ENCODE measurements at regions not wholly inside any gene's neighbourhood (a gene's known extent, or its start where the extent isn't known, plus 50 kb on each side); places are given as distances from the start of the nearest gene placed in this dataset.

DNA sequence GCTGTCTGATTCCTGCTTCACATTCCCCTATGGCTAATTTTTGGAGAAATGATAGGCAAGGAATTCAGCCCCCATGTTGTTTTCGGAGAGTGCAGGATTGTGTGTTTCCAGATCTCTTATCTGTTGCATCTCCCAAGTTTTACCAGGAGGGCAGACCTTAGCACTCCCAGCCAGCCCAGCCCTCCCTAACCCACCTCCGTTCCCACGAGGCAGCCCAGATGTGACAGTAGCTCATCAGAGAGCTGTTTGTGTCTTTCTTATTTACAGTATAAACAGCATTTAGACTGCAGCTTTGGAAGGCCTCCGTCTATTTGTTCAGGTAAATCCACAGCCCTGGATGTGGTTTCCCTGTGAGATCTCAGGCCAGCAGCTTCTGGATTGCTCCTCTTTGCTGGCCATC is 91.6 kb downstream of the THNSL2 start:
- ChIA-PET POLR2A (ENCODE audit: low non-redundant PET) (no interaction called here), CTCF (interaction anchor here (0.6 kb wide), 1 partner anchor 48 kb away, joined by 3 read pairs; no protein-coding TSS in a partner anchor)
- DNase-seq (ENCODE audit: low spot score), result no peak
- TF ChIP-seq, protein P1, sequence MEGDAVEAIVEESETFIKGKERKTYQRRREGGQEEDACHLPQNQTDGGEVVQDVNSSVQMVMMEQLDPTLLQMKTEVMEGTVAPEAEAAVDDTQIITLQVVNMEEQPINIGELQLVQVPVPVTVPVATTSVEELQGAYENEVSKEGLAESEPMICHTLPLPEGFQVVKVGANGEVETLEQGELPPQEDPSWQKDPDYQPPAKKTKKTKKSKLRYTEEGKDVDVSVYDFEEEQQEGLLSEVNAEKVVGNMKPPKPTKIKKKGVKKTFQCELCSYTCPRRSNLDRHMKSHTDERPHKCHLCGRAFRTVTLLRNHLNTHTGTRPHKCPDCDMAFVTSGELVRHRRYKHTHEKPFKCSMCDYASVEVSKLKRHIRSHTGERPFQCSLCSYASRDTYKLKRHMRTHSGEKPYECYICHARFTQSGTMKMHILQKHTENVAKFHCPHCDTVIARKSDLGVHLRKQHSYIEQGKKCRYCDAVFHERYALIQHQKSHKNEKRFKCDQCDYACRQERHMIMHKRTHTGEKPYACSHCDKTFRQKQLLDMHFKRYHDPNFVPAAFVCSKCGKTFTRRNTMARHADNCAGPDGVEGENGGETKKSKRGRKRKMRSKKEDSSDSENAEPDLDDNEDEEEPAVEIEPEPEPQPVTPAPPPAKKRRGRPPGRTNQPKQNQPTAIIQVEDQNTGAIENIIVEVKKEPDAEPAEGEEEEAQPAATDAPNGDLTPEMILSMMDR (conservative IDR thresholded peaks at IDR 0.05; ENCODE audit: low read depth), result no peak
- H3K27ac ChIP-seq, result no peak overlapping the region

DNA sequence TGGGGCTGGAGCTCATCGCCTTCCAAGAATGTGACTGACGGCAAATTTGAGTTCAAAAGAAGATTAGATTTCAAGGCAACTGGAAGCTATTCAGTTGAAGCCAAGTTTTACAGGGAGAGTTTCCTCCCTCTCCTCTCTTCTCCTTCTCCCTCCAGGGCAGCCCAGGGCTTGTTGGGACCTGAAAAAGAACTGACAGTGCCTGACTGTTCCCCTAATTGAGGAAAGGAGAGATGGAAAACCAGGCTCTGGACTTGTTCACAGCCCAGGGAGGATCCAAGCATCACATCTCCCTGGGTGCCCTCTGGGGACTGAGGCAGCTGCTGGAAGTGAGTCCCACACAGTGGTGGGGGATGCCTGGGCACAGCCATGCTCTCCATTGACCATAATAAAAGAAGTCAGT is 88.1 kb downstream of the THNSL2 start:
- ChIA-PET CTCF (interaction anchor here (0.6 kb wide), 1 partner anchor 79 kb away, joined by 4 read pairs; no protein-coding TSS in a partner anchor), POLR2A (ENCODE audit: low non-redundant PET) (no interaction called here)
- TF ChIP-seq, protein P1 (conservative IDR thresholded peaks at IDR 0.05; ENCODE audit: low read depth), result no peak
- DNase-seq (ENCODE audit: low spot score), result peak; percentile 75
- H3K27ac ChIP-seq, result no peak overlapping the region

GRCh38 chr2:88254437-88255091 is 84.4 kb downstream of the THNSL2 start:
- H3K27ac ChIP-seq, result no peak overlapping the region
- POLR2A ChIA-PET (ENCODE audit: low non-redundant PET), result no interaction called here
- CTCF ChIA-PET, result no interaction called here
- DNase-seq (ENCODE audit: low spot score), result peak; percentile 36
- TF ChIP-seq, protein P1 (conservative IDR thresholded peaks at IDR 0.05; ENCODE audit: low read depth), result no peak

DNA sequence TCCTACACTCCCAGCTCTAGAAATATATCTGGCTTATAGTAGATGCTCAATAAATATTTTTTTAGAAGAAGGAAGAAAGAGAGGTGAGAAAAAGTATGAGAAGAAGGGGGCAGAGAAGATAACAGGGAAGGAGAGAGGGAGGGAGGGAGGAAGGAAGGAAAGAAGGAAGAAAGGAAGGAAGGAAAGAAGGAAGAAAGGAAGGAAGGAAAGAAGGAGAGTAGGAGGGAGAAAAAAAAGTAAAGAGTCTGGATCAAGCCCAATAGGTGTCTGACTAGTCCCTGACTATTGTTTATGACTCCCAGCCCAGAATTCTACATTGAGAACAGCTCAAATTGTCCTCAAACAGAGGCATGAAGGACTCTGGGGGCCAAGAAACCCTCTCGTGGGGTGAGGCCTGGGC is 83.9 kb downstream of the THNSL2 start:
- TF ChIP-seq, protein P1 (conservative IDR thresholded peaks at IDR 0.05; ENCODE audit: low read depth), result no peak
- no peak for DNase-seq (ENCODE audit: low spot score)
- CTCF ChIA-PET, result no interaction called here
- no peak overlapping the region for H3K27ac ChIP-seq
- POLR2A ChIA-PET (ENCODE audit: low non-redundant PET), result no interaction called here

DNA sequence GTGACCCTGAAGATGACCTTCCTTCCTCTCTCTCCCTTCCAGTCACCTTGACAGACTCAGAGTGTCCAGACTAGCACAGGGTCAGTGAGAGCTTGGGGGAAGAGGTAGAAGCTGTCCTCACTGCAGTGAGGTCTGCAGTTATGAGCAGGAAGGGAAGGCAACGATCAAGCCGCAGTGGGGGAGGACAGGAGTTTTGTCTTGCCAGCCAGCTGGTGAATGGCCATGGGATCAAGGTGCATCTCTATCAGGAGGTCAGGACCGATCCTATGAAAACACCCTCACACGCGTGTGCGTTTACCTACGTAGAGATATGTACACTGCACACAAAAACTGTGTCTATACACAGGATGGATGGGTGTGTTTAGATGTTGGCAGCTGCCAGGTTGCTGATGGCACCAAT is 83.2 kb downstream of the THNSL2 start:
- CTCF ChIA-PET, result no interaction called here
- POLR2A ChIA-PET (ENCODE audit: low non-redundant PET), result no interaction called here
- TF ChIP-seq, protein P1 (conservative IDR thresholded peaks at IDR 0.05; ENCODE audit: low read depth), result no peak
- DNase-seq (ENCODE audit: low spot score), result no peak
- no peak overlapping the region for H3K27ac ChIP-seq

GRCh38 chr2:88252646-88253045 is 82.5 kb downstream of the THNSL2 start:
- H3K27ac ChIP-seq, result no peak overlapping the region
- TF ChIP-seq, protein P1 (conservative IDR thresholded peaks at IDR 0.05; ENCODE audit: low read depth), result no peak

More at GRCh38 chr2:88252646-88253045, 82.5 kb downstream of the THNSL2 start:
- ChIA-PET POLR2A (ENCODE audit: low non-redundant PET) (no interaction called here), CTCF (no interaction called here)
- DNase-seq (ENCODE audit: low spot score), result no peak
